LNCaP clone FGC (cell line): ENCODE measurements at regions not wholly inside any gene's neighbourhood (a gene's known extent, or its start where the extent isn't known, plus 50 kb on each side); places are given as distances from the start of the nearest gene placed in this dataset.

Experiments
- DNase-seq: peaks from one replicate; pipeline ENCODE4 v3.0.0-alpha.2; 2011; ENCODE audit warnings: low read depth
- H3K4me3 ChIP-seq: 2 replicates; pipeline ENCODE4 v1.5.1; 2011; ENCODE audit warnings: mild to moderate bottlenecking, low read depth, low read length, control low read depth
- CTCF ChIP-seq: IDR thresholded peaks from 2 replicates; pipeline ENCODE4 v1.5.1; 2012; ENCODE audit warnings: mild to moderate bottlenecking; ENCODE audit not compliant: control insufficient read depth, insufficient read depth; ENCODE audit errors: extremely low read depth

- no peak for DNase-seq
- no peak overlapping the region for H3K4me3 ChIP-seq
- TF ChIP-seq CTCF: no peak
Observed at GRCh38 chr3:135844386-135844785, 121.1 kb upstream of the PPP2R3A start.

DNA sequence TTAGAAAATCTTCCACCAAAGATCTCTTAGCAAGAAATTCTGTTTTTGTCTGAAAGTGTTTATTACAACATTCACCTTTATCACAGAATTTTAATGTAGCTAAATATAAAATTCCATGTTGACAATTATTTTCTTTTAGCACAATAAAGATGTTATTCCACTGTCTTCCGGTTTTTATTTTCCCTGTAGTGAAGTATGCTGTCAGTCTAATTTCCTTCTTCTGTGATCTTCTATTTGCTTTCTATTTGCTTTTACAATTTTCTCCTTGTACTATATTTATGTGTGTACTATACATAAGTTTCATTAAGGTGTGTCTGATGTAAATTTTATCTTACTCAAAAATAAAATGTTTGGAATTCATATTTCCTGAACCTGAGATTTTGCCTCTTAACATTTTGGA is 117.5 kb upstream of the PPP2R3A start:
- TF ChIP-seq CTCF: no peak
- no peak overlapping the region for H3K4me3 ChIP-seq
- no peak for DNase-seq

DNA sequence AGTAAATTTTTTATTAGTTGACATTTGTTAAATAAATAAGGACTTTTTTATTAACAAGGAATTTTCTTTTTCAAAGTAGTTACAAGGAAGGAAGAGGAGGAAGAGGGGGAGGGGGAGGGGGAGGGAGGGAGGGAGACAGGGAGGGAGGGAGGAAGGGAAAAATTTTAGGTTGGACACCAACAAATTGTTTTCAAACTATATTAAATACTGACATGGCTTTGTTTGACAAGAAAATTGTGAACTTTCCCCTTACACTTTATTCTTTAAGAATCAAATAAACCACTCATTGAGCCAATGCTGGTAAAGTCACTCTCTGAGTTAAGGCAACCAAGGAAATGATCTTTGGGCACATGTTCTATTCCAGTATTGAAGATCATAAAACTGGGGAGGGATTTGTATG is 115.7 kb upstream of the PPP2R3A start:
- no peak overlapping the region for H3K4me3 ChIP-seq
- DNase-seq: no peak
- no peak for TF ChIP-seq CTCF

DNA sequence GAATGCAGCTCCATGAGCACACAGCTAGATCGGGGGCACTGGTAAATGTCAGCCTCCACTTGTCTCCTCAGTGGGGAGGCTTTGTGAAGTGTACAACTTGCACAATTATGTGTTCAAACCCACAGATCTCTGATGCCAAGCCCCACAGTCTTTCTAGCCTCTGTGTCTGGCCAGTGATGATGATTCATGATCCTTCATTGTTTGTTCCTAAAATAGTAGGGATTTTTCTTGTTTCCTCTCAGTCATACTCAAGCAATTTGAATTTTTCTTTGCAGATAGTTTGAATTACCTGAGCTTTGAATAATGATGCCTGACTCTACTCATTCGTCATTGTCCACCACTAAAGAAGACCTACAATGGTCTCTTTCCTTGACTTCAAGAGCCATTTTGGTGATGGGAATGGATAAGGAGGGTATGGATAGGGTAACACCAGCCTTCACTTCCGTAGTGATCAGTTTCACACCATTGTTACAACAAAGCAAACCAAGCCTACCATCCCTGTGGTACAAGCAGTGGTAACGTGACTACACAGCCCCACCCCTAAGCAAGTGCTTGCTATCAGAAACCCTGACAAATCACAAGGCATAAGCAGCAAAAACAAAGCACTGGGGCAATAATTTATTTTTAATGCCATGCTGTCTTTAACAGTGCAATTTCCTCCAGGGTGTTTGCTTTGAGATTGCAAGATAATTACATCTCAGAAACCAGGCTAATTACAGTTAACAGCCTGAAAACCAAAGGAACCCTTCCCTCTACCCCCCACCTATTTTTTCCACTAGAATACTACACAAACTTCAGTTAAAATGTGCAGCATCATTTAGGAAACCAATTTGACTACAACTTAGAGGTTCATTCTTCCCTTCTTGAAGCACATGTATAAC is 114.1 kb upstream of the PPP2R3A start:
- no peak for TF ChIP-seq CTCF
- DNase-seq: no peak
- no peak overlapping the region for H3K4me3 ChIP-seq

DNA sequence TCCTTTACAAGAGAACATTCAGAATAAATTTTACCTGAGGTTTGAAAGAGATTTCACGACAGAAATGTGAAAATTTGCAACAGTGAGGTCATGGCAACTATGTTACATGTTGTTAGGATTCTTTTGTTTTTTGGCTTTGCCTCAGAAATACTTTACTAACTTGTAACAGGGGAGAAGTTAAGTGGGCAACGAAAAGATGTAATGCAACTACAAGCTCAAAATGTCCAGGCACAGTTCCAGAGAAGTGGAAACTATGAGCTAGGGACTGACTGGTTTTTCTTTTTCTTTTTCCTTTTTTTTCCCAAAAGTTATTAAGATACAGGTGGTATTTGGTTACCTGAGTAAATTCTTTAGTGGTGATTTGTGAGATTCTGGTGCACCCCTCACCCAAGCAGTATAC is 111.5 kb upstream of the PPP2R3A start:
- no peak for TF ChIP-seq CTCF
- H3K4me3 ChIP-seq: no peak overlapping the region
- DNase-seq: no peak

DNA sequence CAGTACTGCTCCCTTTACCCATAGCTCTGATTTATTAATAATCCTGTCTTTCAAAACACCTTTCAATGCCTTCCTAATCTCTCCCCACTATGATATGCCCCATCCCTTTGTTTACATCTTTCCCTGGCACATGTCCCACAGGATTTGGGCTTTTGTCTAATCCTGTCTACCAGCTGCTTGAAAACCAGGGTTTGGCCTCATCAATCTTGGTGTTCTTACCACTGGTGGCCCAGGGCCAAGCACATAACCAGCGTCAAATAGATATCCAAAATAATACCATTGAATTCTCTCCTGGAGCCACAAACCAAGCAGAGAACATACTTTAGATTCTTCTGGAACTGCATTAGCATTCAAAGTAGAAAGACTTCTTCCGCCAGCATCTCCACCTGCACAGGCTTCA is 104.8 kb upstream of the PPP2R3A start:
- TF ChIP-seq CTCF: no peak
- H3K4me3 ChIP-seq: no peak overlapping the region
- DNase-seq: no peak

GRCh38 chr3:135862361-135862760 is 103.2 kb upstream of the PPP2R3A start:
- DNase-seq: no peak
- TF ChIP-seq CTCF: no peak
- H3K4me3 ChIP-seq: no peak overlapping the region
